CD4-positive, alpha-beta T cell treated with Interleukin-4 for 1 hour (primary cell): ENCODE measurements at regions not wholly inside any gene's neighbourhood (a gene's known extent, or its start where the extent isn't known, plus 50 kb on each side); places are given as distances from the start of the nearest gene placed in this dataset.
"Not testable (repeated sequence)": the region's sequence is repeated elsewhere in the genome, so short reads cannot be mapped to it uniquely, and the experiment has no call there.

ENCODE experiments used
- DNase-seq, 2 donors: peaks; one replicate each; pipeline ENCODE4 v3.0.0-alpha.2; 2020 to 2022

- DNase-seq, result no peak
Measured at GRCh38 chr12:19726122-19726521, 286.8 kb downstream of the AEBP2 start.

- DNase-seq, result no peak
Measured at GRCh38 chr12:19726592-19726991, 287.3 kb downstream of the AEBP2 start.

- DNase-seq, result no peak
Measured at GRCh38 chr12:19737019-19737418, 297.7 kb downstream of the AEBP2 start.

GRCh38 chr12:19739195-19739776 lies 300.0 kb downstream of the AEBP2 start:
- DNase-seq, result peak in 1 of 2 donors; percentile 43

GRCh38 chr12:19740472-19741131 lies 301.3 kb downstream of the AEBP2 start:
- DNase-seq, result no peak

GRCh38 chr12:19741132-19741489 lies 301.8 kb downstream of the AEBP2 start:
- no peak for DNase-seq

- DNase-seq, result no peak
Measured at GRCh38 chr12:19744705-19745218, 305.5 kb downstream of the AEBP2 start.

GRCh38 chr12:19746471-19746870 lies 307.2 kb downstream of the AEBP2 start:
- DNase-seq, result no peak

- DNase-seq, result no peak
Measured at GRCh38 chr12:19749906-19750574, 310.7 kb downstream of the AEBP2 start.

GRCh38 chr12:19751078-19751477 lies 311.8 kb downstream of the AEBP2 start:
- DNase-seq, result no peak

- DNase-seq, result no peak
Measured at GRCh38 chr12:19752712-19753111, 313.4 kb downstream of the AEBP2 start.

- no peak for DNase-seq
Measured at GRCh38 chr12:19755136-19755535, 315.8 kb downstream of the AEBP2 start.

GRCh38 chr12:19757317-19757877 lies 318.1 kb downstream of the AEBP2 start:
- DNase-seq, result peak in 1 of 2 donors; percentile 15

GRCh38 chr12:19759227-19759626 lies 319.9 kb downstream of the AEBP2 start:
- no peak for DNase-seq

- DNase-seq, result no peak
Measured at GRCh38 chr12:19760611-19761010, 321.3 kb downstream of the AEBP2 start.

GRCh38 chr12:19761463-19761862 lies 322.2 kb downstream of the AEBP2 start:
- DNase-seq, result no peak

- DNase-seq, result no peak
Measured at GRCh38 chr12:19763488-19763887, 324.2 kb downstream of the AEBP2 start.

GRCh38 chr12:19764408-19764807 lies 325.1 kb downstream of the AEBP2 start:
- DNase-seq, result no peak

- no peak for DNase-seq
Measured at GRCh38 chr12:19771858-19772257, 332.6 kb downstream of the AEBP2 start.

GRCh38 chr12:19772776-19773175 lies 333.5 kb downstream of the AEBP2 start:
- DNase-seq, result no peak

GRCh38 chr12:19775241-19775640 lies 335.9 kb downstream of the AEBP2 start:
- no peak for DNase-seq

- DNase-seq, result not testable (repeated sequence)
Measured at GRCh38 chr12:19775976-19776375, 336.7 kb downstream of the AEBP2 start.

GRCh38 chr12:19778172-19778571 lies 338.9 kb downstream of the AEBP2 start:
- no peak for DNase-seq

- no peak for DNase-seq
Measured at GRCh38 chr12:19778797-19779196, 339.5 kb downstream of the AEBP2 start.
